ENCODE measurements at regions not wholly inside any gene's neighbourhood (a gene's known extent, or its start where the extent isn't known, plus 50 kb on each side); places are given as distances from the start of the nearest gene placed in this dataset.

DNA sequence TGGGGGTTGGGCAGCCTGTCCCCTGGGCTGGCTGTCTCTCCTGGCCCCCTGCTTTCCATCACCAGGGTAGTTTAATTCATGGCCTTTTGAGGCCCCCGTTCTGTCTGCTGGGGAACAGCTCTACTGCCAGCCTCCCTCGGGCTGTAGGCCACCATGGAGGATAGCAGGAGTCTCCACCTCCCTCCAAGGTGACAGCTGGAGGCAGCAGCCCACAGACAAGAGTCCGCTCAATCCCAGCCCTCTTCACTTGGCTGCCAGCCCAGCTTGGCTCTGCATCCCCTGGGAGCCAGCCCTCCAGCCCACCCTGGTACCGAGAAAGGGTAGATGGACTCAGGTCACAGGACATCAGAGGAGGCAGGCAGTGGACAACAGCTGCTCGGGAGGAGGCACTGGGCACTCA, 194.6 kb upstream of the SDK2 start:
- BruUV-seq (replicated peaks) = no TSS peak
- intact Hi-C loops (cut with micrococcal nuclease) (no loop called here), in situ Hi-C loops (cut with MboI) (no loop called here)
- TF ChIP-seq, protein P1, sequence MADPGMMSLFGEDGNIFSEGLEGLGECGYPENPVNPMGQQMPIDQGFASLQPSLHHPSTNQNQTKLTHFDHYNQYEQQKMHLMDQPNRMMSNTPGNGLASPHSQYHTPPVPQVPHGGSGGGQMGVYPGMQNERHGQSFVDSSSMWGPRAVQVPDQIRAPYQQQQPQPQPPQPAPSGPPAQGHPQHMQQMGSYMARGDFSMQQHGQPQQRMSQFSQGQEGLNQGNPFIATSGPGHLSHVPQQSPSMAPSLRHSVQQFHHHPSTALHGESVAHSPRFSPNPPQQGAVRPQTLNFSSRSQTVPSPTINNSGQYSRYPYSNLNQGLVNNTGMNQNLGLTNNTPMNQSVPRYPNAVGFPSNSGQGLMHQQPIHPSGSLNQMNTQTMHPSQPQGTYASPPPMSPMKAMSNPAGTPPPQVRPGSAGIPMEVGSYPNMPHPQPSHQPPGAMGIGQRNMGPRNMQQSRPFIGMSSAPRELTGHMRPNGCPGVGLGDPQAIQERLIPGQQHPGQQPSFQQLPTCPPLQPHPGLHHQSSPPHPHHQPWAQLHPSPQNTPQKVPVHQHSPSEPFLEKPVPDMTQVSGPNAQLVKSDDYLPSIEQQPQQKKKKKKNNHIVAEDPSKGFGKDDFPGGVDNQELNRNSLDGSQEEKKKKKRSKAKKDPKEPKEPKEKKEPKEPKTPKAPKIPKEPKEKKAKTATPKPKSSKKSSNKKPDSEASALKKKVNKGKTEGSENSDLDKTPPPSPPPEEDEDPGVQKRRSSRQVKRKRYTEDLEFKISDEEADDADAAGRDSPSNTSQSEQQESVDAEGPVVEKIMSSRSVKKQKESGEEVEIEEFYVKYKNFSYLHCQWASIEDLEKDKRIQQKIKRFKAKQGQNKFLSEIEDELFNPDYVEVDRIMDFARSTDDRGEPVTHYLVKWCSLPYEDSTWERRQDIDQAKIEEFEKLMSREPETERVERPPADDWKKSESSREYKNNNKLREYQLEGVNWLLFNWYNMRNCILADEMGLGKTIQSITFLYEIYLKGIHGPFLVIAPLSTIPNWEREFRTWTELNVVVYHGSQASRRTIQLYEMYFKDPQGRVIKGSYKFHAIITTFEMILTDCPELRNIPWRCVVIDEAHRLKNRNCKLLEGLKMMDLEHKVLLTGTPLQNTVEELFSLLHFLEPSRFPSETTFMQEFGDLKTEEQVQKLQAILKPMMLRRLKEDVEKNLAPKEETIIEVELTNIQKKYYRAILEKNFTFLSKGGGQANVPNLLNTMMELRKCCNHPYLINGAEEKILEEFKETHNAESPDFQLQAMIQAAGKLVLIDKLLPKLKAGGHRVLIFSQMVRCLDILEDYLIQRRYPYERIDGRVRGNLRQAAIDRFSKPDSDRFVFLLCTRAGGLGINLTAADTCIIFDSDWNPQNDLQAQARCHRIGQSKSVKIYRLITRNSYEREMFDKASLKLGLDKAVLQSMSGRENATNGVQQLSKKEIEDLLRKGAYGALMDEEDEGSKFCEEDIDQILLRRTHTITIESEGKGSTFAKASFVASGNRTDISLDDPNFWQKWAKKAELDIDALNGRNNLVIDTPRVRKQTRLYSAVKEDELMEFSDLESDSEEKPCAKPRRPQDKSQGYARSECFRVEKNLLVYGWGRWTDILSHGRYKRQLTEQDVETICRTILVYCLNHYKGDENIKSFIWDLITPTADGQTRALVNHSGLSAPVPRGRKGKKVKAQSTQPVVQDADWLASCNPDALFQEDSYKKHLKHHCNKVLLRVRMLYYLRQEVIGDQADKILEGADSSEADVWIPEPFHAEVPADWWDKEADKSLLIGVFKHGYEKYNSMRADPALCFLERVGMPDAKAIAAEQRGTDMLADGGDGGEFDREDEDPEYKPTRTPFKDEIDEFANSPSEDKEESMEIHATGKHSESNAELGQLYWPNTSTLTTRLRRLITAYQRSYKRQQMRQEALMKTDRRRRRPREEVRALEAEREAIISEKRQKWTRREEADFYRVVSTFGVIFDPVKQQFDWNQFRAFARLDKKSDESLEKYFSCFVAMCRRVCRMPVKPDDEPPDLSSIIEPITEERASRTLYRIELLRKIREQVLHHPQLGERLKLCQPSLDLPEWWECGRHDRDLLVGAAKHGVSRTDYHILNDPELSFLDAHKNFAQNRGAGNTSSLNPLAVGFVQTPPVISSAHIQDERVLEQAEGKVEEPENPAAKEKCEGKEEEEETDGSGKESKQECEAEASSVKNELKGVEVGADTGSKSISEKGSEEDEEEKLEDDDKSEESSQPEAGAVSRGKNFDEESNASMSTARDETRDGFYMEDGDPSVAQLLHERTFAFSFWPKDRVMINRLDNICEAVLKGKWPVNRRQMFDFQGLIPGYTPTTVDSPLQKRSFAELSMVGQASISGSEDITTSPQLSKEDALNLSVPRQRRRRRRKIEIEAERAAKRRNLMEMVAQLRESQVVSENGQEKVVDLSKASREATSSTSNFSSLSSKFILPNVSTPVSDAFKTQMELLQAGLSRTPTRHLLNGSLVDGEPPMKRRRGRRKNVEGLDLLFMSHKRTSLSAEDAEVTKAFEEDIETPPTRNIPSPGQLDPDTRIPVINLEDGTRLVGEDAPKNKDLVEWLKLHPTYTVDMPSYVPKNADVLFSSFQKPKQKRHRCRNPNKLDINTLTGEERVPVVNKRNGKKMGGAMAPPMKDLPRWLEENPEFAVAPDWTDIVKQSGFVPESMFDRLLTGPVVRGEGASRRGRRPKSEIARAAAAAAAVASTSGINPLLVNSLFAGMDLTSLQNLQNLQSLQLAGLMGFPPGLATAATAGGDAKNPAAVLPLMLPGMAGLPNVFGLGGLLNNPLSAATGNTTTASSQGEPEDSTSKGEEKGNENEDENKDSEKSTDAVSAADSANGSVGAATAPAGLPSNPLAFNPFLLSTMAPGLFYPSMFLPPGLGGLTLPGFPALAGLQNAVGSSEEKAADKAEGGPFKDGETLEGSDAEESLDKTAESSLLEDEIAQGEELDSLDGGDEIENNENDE (IDR thresholded peaks at IDR 0.05; ENCODE audit: low read depth, low read length) = no peak
- TF ChIP-seq, protein P2, sequence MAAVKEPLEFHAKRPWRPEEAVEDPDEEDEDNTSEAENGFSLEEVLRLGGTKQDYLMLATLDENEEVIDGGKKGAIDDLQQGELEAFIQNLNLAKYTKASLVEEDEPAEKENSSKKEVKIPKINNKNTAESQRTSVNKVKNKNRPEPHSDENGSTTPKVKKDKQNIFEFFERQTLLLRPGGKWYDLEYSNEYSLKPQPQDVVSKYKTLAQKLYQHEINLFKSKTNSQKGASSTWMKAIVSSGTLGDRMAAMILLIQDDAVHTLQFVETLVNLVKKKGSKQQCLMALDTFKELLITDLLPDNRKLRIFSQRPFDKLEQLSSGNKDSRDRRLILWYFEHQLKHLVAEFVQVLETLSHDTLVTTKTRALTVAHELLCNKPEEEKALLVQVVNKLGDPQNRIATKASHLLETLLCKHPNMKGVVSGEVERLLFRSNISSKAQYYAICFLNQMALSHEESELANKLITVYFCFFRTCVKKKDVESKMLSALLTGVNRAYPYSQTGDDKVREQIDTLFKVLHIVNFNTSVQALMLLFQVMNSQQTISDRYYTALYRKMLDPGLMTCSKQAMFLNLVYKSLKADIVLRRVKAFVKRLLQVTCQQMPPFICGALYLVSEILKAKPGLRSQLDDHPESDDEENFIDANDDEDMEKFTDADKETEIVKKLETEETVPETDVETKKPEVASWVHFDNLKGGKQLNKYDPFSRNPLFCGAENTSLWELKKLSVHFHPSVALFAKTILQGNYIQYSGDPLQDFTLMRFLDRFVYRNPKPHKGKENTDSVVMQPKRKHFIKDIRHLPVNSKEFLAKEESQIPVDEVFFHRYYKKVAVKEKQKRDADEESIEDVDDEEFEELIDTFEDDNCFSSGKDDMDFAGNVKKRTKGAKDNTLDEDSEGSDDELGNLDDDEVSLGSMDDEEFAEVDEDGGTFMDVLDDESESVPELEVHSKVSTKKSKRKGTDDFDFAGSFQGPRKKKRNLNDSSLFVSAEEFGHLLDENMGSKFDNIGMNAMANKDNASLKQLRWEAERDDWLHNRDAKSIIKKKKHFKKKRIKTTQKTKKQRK (IDR thresholded peaks at IDR 0.05; ENCODE audit: borderline replicate concordance, low read depth, low read length) = no peak
- TF ChIP-seq SRSF7 (optimal IDR thresholded peaks at IDR 0.05; ENCODE audit: low read depth, low read length) = no peak
- TF ChIP-seq RHOXF2B (CRISPR knock-in tag; conservative IDR thresholded peaks at IDR 0.05) = no peak
- TF ChIP-seq NR2C1 (IDR thresholded peaks at IDR 0.05) = no peak
- no peak for TF ChIP-seq NR2C1 (tag; IDR thresholded peaks at IDR 0.05)
- TF ChIP-seq KHSRP (IDR thresholded peaks at IDR 0.05) = no peak
- no peak for ATAC-seq
- no peak overlapping the region for H3K4me2 ChIP-seq (ENCODE audit: insufficient read depth, low read length)
- no peak overlapping the region for H3K4me3 ChIP-seq
- no peak overlapping the region for H2AFZ ChIP-seq (ENCODE audit: low read depth, low read length)
- ChIA-PET CTCF (ENCODE audit: low intra/inter-chr PET ratio) (no interaction called here), POLR2A (interaction anchor here (0.6 to 1.3 kb wide), 2 partner anchors 10 to 1175 kb away, joined by 3 to 5 read pairs; no protein-coding TSS in a partner anchor)
- no peaks in the 10 kb centered on the region for H3K36me3 ChIP-seq (ENCODE audit: control insufficient read depth, insufficient read depth, low read length)
- DNase-seq (ENCODE audit: extremely low read depth in 1 of 4, low spot score in 3 of 4) = no peak
- H3K27ac ChIP-seq (ENCODE audit: extremely low read depth, low read depth, low read length) = no peak overlapping the region
- H3K79me2 ChIP-seq (ENCODE audit: control insufficient read depth, insufficient read depth, low read length) = no peaks in the 10 kb centered on the region
- peaks cover 3 to 17% of the 10 kb centered on the region in 2 experiments; a peak in 3 of 5 replicates for H3K27me3 ChIP-seq (ENCODE audit: control insufficient read depth in 2 of 2, insufficient read depth in 2 of 2, low read length in 2 of 2)
- no peak for FAIRE-seq
- no peaks in the 10 kb centered on the region for H4K20me1 ChIP-seq (replicated peaks; ENCODE audit: control insufficient read depth, insufficient read depth, low read length)
- H3K9ac ChIP-seq (ENCODE audit: insufficient read depth in 1 of 2, low read depth in 2 of 2, low read length in 2 of 2) = no peak overlapping the region
- no peaks in the 10 kb centered on the region for H3K9me3 ChIP-seq (replicated peaks; ENCODE audit: control insufficient read depth, insufficient read depth, low read depth, low read length)
- H3K9me1 ChIP-seq (ENCODE audit: control insufficient read depth, insufficient read depth, low read length) = no peaks in the 10 kb centered on the region
- WGBS (ENCODE audit: insufficient coverage, low coverage, missing lambda C conversion rate) = 6% methylated on average over 5 of the region's 5 CpGs
- H3K4me1 ChIP-seq (replicated peaks in 1 of 2; ENCODE audit: control insufficient read depth in 2 of 2, insufficient read depth in 2 of 2, low read length in 2 of 2) = no peaks in the 10 kb centered on the region
